NK-92 treated with Interleukin-12 subunit alpha and Interleukin-12 subunit beta, amount 100 ng/mL, for 24 hours (cell line): ENCODE measurements at regions not wholly inside any gene's neighbourhood (a gene's known extent, or its start where the extent isn't known, plus 50 kb on each side); places are given as distances from the start of the nearest gene placed in this dataset.
"Not testable (repeated sequence)": the region's sequence is repeated elsewhere in the genome, so short reads cannot be mapped to it uniquely, and the experiment has no call there.

Experiments
- DNase-seq: peaks from one replicate; lab custom pipeline; 2025; lab: John Stamatoyannopoulos, UW

- no peak for DNase-seq
These were observed 110.7 kb upstream of the SMLR1 start for GRCh38 chr6:130716466-130716865.

GRCh38 chr6:130717657-130718056 lies 109.5 kb upstream of the SMLR1 start:
- no peak for DNase-seq

- no peak for DNase-seq
These were observed 107.0 kb upstream of the SMLR1 start for GRCh38 chr6:130720076-130720715.

- no peak for DNase-seq
These were observed 103.1 kb upstream of the SMLR1 start for GRCh38 chr6:130724089-130724488.

GRCh38 chr6:130725551-130725950 lies 101.7 kb upstream of the SMLR1 start:
- no peak for DNase-seq

- DNase-seq, result not testable (repeated sequence)
These were observed 99.1 kb upstream of the SMLR1 start for GRCh38 chr6:130728064-130728463.

- no peak for DNase-seq
These were observed 96.6 kb upstream of the SMLR1 start for GRCh38 chr6:130730600-130730999.

- DNase-seq, result no peak
These were observed 93.0 kb upstream of the SMLR1 start for GRCh38 chr6:130734161-130734560.

- DNase-seq, result no peak
These were observed 86.9 kb upstream of the SMLR1 start for GRCh38 chr6:130740308-130740707.

GRCh38 chr6:130742131-130742681 lies 85.0 kb upstream of the SMLR1 start:
- DNase-seq, result no peak

- no peak for DNase-seq
These were observed 84.0 kb upstream of the SMLR1 start for GRCh38 chr6:130743175-130743574.

- no peak for DNase-seq
These were observed 82.4 kb upstream of the SMLR1 start for GRCh38 chr6:130744576-130745366.

GRCh38 chr6:130748041-130748440 lies 79.2 kb upstream of the SMLR1 start:
- DNase-seq, result no peak

- DNase-seq, result peak; percentile 2
These were observed 77.8 kb upstream of the SMLR1 start for GRCh38 chr6:130749402-130749801.

GRCh38 chr6:130752267-130752666 lies 74.9 kb upstream of the SMLR1 start:
- DNase-seq, result no peak

GRCh38 chr6:130754786-130755367 lies 72.3 kb upstream of the SMLR1 start:
- no peak for DNase-seq

GRCh38 chr6:130755368-130756034 lies 71.7 kb upstream of the SMLR1 start:
- no peak for DNase-seq

- DNase-seq, result no peak
These were observed 70.4 kb upstream of the SMLR1 start for GRCh38 chr6:130756824-130757223.

GRCh38 chr6:130758813-130759212 lies 68.4 kb upstream of the SMLR1 start:
- no peak for DNase-seq

GRCh38 chr6:130760006-130760405 lies 67.2 kb upstream of the SMLR1 start:
- no peak for DNase-seq

GRCh38 chr6:130761286-130761685 lies 65.9 kb upstream of the SMLR1 start:
- DNase-seq, result no peak

- no peak for DNase-seq
These were observed 62.0 kb upstream of the SMLR1 start for GRCh38 chr6:130765181-130765727.
